C4-2B (cell line): ENCODE measurements at regions not wholly inside any gene's neighbourhood (a gene's known extent, or its start where the extent isn't known, plus 50 kb on each side); places are given as distances from the start of the nearest gene placed in this dataset.

Experiments used
- CTCF ChIP-seq: fragments of 450-650 bp; conservative IDR thresholded peaks from 2 replicates; pipeline ENCODE4 v1.5.1; 2017; ENCODE audit warnings: mild to moderate bottlenecking
- ZFX ChIP-seq: fragments of 450-650 bp; IDR thresholded peaks from 2 replicates; pipeline ENCODE4 v1.6.1; 2017

DNA sequence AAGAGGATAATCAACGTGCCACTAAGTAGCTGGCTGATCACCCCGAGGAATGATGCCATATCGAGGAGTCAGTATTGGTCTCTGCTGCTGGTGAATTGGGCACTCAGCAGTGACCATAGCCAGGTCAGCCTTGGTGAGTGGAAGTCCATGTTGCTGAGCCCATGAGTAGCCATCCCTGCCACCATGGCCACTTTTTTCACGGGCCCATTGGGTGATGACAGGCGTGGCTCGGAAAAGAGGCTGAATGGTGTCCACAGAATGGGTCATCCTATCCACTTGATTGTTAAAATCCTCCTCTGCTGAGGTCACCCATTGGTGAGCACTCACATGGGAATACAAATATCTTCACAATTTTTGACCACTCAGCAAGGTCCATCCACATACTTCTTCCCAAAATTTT lies 114.4 kb downstream of the UBE2NL start:
- TF ChIP-seq CTCF = no peak
- TF ChIP-seq ZFX = no peak
